K562 (cell line): ENCODE measurements at regions not wholly inside any gene's neighbourhood (a gene's known extent, or its start where the extent isn't known, plus 50 kb on each side); places are given as distances from the start of the nearest gene placed in this dataset.
A peak's percentile ranks its signal among the peaks of the same experiment; 100 is the strongest.

Source experiments
- ATAC-seq: fragments of 200-7000 bp; cut with Tn5 transposase; 3 replicates; pipeline ENCODE4 v1.9.1; 2020; ENCODE audit warnings: moderate library complexity
- BruUV-seq: library from RNA; stranded (reverse); fragments of 400-500 nt; replicated peaks from 2 replicates; lab custom pipeline; 2021; lab: Mats Ljungman, UMichigan
- CTCF ChIA-PET: fragments of 300-600 bp; formaldehyde crosslinking; extraction: SDS; loops from one replicate; lab custom pipeline; 2021; ENCODE audit warnings: low intra/inter-chr PET ratio; lab: Yijun Ruan, JAX
- POLR2A ChIA-PET: fragments of 300-600, 350-650 bp; sonication (Branson Sonifier 250); formaldehyde crosslinking; extraction: SDS; loops from one replicate; lab custom pipeline; 2021; ENCODE audit warnings: antibody characterized with exemption, inconsistent platforms; lab: Yijun Ruan, JAX
- DNase-seq, 4 experiments: peaks; one replicate each; pipeline versions ENCODE4 v3.0.0 to v3.0.0-alpha.2; 2011 to 2018; ENCODE audit warnings: low spot score in 3 of 4, mixed read lengths in 3 of 4; ENCODE audit errors: extremely low read depth in 1 of 4
- FAIRE-seq: peaks from 2 replicates; lab custom pipeline; 2011; peaks lifted over from hg19 to GRCh38; lab: Jason Lieb, UNC
- H2AFZ ChIP-seq: 2 replicates; pipeline ENCODE4 v1.6.0; 2011; ENCODE audit warnings: low read depth, low read length, control low read depth, inconsistent platforms
- H3K27ac ChIP-seq: fragments of 200-600 bp; 3 replicates; pipeline ENCODE4 v1.8.0; 2011; ENCODE audit warnings: low read depth, mild to moderate bottlenecking, control low read depth, inconsistent platforms, low read length, moderate library complexity, mixed read lengths; ENCODE audit errors: extremely low read depth
- H3K27me3 ChIP-seq, 2 experiments: fragments of 300-600 bp in 1 of 2; 2 replicates in 1 of 2; 3 replicates in 1 of 2; pipeline versions ENCODE4 v1.6.0 to v1.8.0; 2011; ENCODE audit warnings: inconsistent platforms in 2 of 2, low read length in 2 of 2, mild to moderate bottlenecking in 1 of 2, mixed read lengths in 1 of 2, moderate library complexity in 1 of 2; ENCODE audit not compliant: control insufficient read depth in 2 of 2, insufficient read depth in 2 of 2
- H3K36me3 ChIP-seq: fragments of 300-600 bp; 3 replicates; pipeline ENCODE4 v1.8.0; 2011; ENCODE audit warnings: mild to moderate bottlenecking, low read length, inconsistent platforms; ENCODE audit not compliant: control insufficient read depth, insufficient read depth
- H3K4me1 ChIP-seq, 2 experiments: fragments of 200-600 bp in 1 of 2; replicated peaks in 1 of 2; 2 replicates in 1 of 2; 3 replicates in 1 of 2; pipeline versions ENCODE4 v1.5.1 to v1.8.0; 2011; ENCODE audit warnings: inconsistent platforms in 2 of 2, low read length in 2 of 2, mild to moderate bottlenecking in 1 of 2, mixed read lengths in 1 of 2, moderate library complexity in 1 of 2; ENCODE audit not compliant: control insufficient read depth in 2 of 2, insufficient read depth in 2 of 2
- H3K4me2 ChIP-seq: 2 replicates; pipeline ENCODE4 v1.6.1; 2011; ENCODE audit warnings: low read length, control low read depth, inconsistent platforms, mixed read lengths; ENCODE audit not compliant: insufficient read depth
- H3K4me3 ChIP-seq: fragments of 200-600 bp; sonication (generic), shearing (Covaris generic); 2 replicates; pipeline ENCODE4 v1.5.1; 2016; ENCODE audit warnings: control low read depth, inconsistent platforms
- H3K79me2 ChIP-seq: fragments of 200-600 bp; 3 replicates; pipeline ENCODE4 v1.8.0; 2011; ENCODE audit warnings: low read length, inconsistent platforms; ENCODE audit not compliant: control insufficient read depth, insufficient read depth
- H3K9ac ChIP-seq, 2 experiments: 2 replicates each; pipeline versions ENCODE4 v1.6.0 to v1.6.1; 2011; ENCODE audit warnings: low read depth in 2 of 2, low read length in 2 of 2, control low read depth in 1 of 2, inconsistent platforms in 1 of 2, mild to moderate bottlenecking in 1 of 2, mixed read lengths in 1 of 2; ENCODE audit not compliant: insufficient read depth in 1 of 2
- H3K9me1 ChIP-seq: one replicate; pipeline ENCODE4 v1.6.0; 2011; ENCODE audit warnings: inconsistent platforms, mild to moderate bottlenecking, low read length, moderate library complexity; ENCODE audit not compliant: control insufficient read depth, insufficient read depth
- H3K9me3 ChIP-seq: replicated peaks from 2 replicates; pipeline ENCODE4 v1.5.1; 2011; ENCODE audit warnings: low read depth, low read length, inconsistent platforms; ENCODE audit not compliant: control insufficient read depth, insufficient read depth
- H4K20me1 ChIP-seq: replicated peaks from 2 replicates; pipeline ENCODE4 v1.6.1; 2011; ENCODE audit warnings: low read length, inconsistent platforms, mixed read lengths; ENCODE audit not compliant: control insufficient read depth, insufficient read depth
- BACH1 ChIP-seq: fragments of 200-800 bp; sonication (Bioruptor generic); IDR thresholded peaks from 2 replicates; pipeline ENCODE4 v1.6.1; 2016; ENCODE audit warnings: missing genetic modification characterization, missing compliant biosample characterization
- BCL6 ChIP-seq: fragments of 250-450 bp; sonication (Bioruptor Pico); IDR thresholded peaks from 2 replicates; pipeline ENCODE4 v1.4.0; 2020
- CBFA2T3 ChIP-seq: fragments of 450-650 bp; IDR thresholded peaks from 2 replicates; pipeline ENCODE4 v1.6.1; 2017
- CBX3 ChIP-seq, 2 experiments: IDR thresholded peaks; 1 replicate in 1 of 2; 2 replicates in 1 of 2; pipeline ENCODE4 v1.6.1; 2012; ENCODE audit warnings: inconsistent platforms in 2 of 2, low read length in 2 of 2, borderline replicate concordance in 1 of 2, control low read depth in 1 of 2
- CREB1 ChIP-seq, 2 experiments: sonication (generic) in 1 of 2; formaldehyde crosslinking in 1 of 2; IDR thresholded peaks; 2 replicates each; pipeline versions ENCODE4 v1.6.1 to v1.8.0; 2012 to 2022; ENCODE audit warnings: inconsistent platforms in 1 of 2, mild to moderate bottlenecking in 1 of 2, missing genetic modification reagents in 1 of 2, moderate library complexity in 1 of 2
- CTBP1 ChIP-seq: fragments of 450-650 bp; IDR thresholded peaks from 2 replicates; pipeline ENCODE4 v1.6.1; 2016; ENCODE audit warnings: borderline replicate concordance
- EGR1 ChIP-seq: fragments of 450-650 bp; conservative IDR thresholded peaks from 2 replicates; pipeline ENCODE4 v1.6.1; 2017; ENCODE audit warnings: mild to moderate bottlenecking
- FOXJ2 ChIP-seq: fragments of 200-800 bp; sonication (Bioruptor generic); IDR thresholded peaks from 2 replicates; pipeline ENCODE4 v1.6.1; 2016; ENCODE audit warnings: missing genetic modification characterization, missing compliant biosample characterization
- FOXK2 ChIP-seq, 2 experiments: fragments of 450-650 bp; IDR thresholded peaks in 1 of 2; conservative IDR thresholded peaks in 1 of 2; 2 replicates each; pipeline ENCODE4 v1.6.1; 2016; ENCODE audit warnings: low read depth in 2 of 2, mild to moderate bottlenecking in 1 of 2
- HDAC2 ChIP-seq: fragments of 450-650 bp; IDR thresholded peaks from 2 replicates; pipeline ENCODE4 v1.6.1; 2016; ENCODE audit warnings: mild to moderate bottlenecking
- MEIS2 ChIP-seq: fragments of 450-650 bp; IDR thresholded peaks from 2 replicates; pipeline ENCODE4 v1.6.1; 2014; ENCODE audit warnings: mild to moderate bottlenecking; ENCODE audit not compliant: partially characterized antibody
- NCOR1 ChIP-seq: fragments of 450-650 bp; IDR thresholded peaks from 2 replicates; pipeline ENCODE4 v1.6.1; 2016; ENCODE audit warnings: mild to moderate bottlenecking, moderate library complexity
- NFXL1 ChIP-seq: fragments of 450-650 bp; formaldehyde crosslinking; IDR thresholded peaks from 2 replicates; pipeline ENCODE4 v1.4.0; 2021; ENCODE audit warnings: mild to moderate bottlenecking
- POLR3G ChIP-seq: IDR thresholded peaks from 2 replicates; pipeline ENCODE4 v1.6.1; 2011; ENCODE audit not compliant: insufficient read length, insufficient replicate concordance; ENCODE audit errors: extremely low read depth
- SFPQ ChIP-seq: fragments of 200-400 bp; formaldehyde crosslinking; IDR thresholded peaks from 2 replicates; pipeline ENCODE4 v1.6.1; 2017; ENCODE audit warnings: mild to moderate bottlenecking, low read depth, low read length, moderate library complexity
- THAP7 ChIP-seq: fragments of 250-450 bp; sonication (Bioruptor Pico); IDR thresholded peaks from 2 replicates; pipeline ENCODE4 v1.5.0; 2021
- ZBTB2 ChIP-seq: fragments of 450-650 bp; IDR thresholded peaks from 2 replicates; pipeline ENCODE4 v1.6.1; 2016; ENCODE audit warnings: antibody characterized with exemption
- ZBTB8A ChIP-seq: fragments of 450-650 bp; IDR thresholded peaks from 2 replicates; pipeline ENCODE4 v1.6.1; 2018; ENCODE audit warnings: mild to moderate bottlenecking, moderate library complexity; ENCODE audit not compliant: partially characterized antibody
- ZFP36 ChIP-seq: fragments of 150-350 bp; IDR thresholded peaks from 2 replicates; pipeline ENCODE4 v1.6.1; 2018; ENCODE audit warnings: low read length, low read depth; ENCODE audit not compliant: partially characterized antibody
- ZNF23 ChIP-seq: fragments of 250-450 bp; sonication (Bioruptor Pico); IDR thresholded peaks from 2 replicates; pipeline ENCODE4 v1.4.0; 2020; ENCODE audit warnings: mild to moderate bottlenecking
- ZNF644 ChIP-seq: fragments of 200-800 bp; sonication (Bioruptor generic); IDR thresholded peaks from 2 replicates; pipeline ENCODE4 v1.6.1; 2016; ENCODE audit warnings: low read depth, missing genetic modification characterization, missing compliant biosample characterization
- ZNF79 ChIP-seq: fragments of 250-450 bp; sonication (Bioruptor Pico); IDR thresholded peaks from 2 replicates; pipeline ENCODE4 v1.4.0; 2020; ENCODE audit warnings: low read depth, mild to moderate bottlenecking, moderate library complexity
- WGBS: fragments of 100-300 bp; shearing (Covaris generic); methylation state at CpG from one replicate; pipeline ENCODE4 v1.1.6; 2016; ENCODE audit warnings: low coverage, mixed read lengths; ENCODE audit not compliant: insufficient coverage; ENCODE audit errors: missing lambda C conversion rate; 5-methylcytosine and 5-hydroxymethylcytosine counted together
- in situ Hi-C: fragments of 300-500 bp; cut with MboI; formaldehyde crosslinking; loops from 4 replicates; pipeline ENCODE4 v1.15.0; 2018; ENCODE audit warnings: inconsistent platforms, mixed read lengths
- intact Hi-C: fragments of 100-400 bp; cut with micrococcal nuclease; formaldehyde crosslinking; loops from 2 replicates; pipeline ENCODE4 v1.14.2; 2022

GRCh38 chr14:22497671-22498093, 91.3 kb downstream of the DAD1 start:
- H3K4me2 ChIP-seq, result no peak overlapping the region
- no peak overlapping the region for H3K9ac ChIP-seq
- no TSS peak for BruUV-seq
- 0% methylated on average over 5 of the region's 5 CpGs for WGBS
- H3K9me3 ChIP-seq, result no peaks in the 10 kb centered on the region
- peak in 1 of 4 experiments; percentile 8 for DNase-seq
- H2AFZ ChIP-seq, result no peak overlapping the region
- CTCF ChIA-PET, result no interaction called here
- no peaks in the 10 kb centered on the region for H4K20me1 ChIP-seq
- no peaks in the 10 kb centered on the region for H3K9me1 ChIP-seq
- H3K36me3 ChIP-seq, result no peaks in the 10 kb centered on the region
- peaks cover 11 to 36% of the 10 kb centered on the region in 2 experiments for H3K27me3 ChIP-seq
- in situ Hi-C loops, result no loop called here
- no peak for ATAC-seq
- POLR2A ChIA-PET, result interaction anchor here (0.6 to 0.7 kb wide), 2 partner anchors 9 to 17 kb away, joined by 3 read pairs; no protein-coding TSS in a partner anchor
- H3K27ac ChIP-seq, result no peak overlapping the region
- H3K79me2 ChIP-seq, result no peaks in the 10 kb centered on the region
- no peak overlapping the region for H3K4me3 ChIP-seq
- no peaks in the 10 kb centered on the region; a peak in 1 of 5 replicates for H3K4me1 ChIP-seq
- no peak for FAIRE-seq
- intact Hi-C loops, result no loop called here
- TF ChIP-seq NCOR1 (peak; percentile 32; the same call in 1 of the 2 replicates), ZNF23 (no peak), CTBP1 (peak; percentile 47; the same call in 1 of the 2 replicates), FOXK2 (conservative IDR thresholded peaks at IDR 0.05 in 1 of 2, IDR thresholded peaks at IDR 0.05 in 1 of 2; ENCODE audit: low read depth in 2 of 2) (no peak), FOXJ2 (peak; percentile 48; the same call in 1 of the 2 replicates), SFPQ (no peak), MEIS2 (peak; percentile 75), ZNF79 (no peak), HDAC2 (peak; percentile 85), THAP7 (CRISPR knock-in tag) (no peak), CBX3 (IDR thresholded peaks at IDR 0.05; ENCODE audit: borderline replicate concordance in 1 of 2, low read length in 2 of 2) (no peak), ZBTB8A (no peak), ZBTB2 (no peak), POLR3G (no peak), ZFP36 (no peak), BCL6 (CRISPR knock-in tag) (0 out of 2 replicates have a peak, but pooled peaks have one; percentile 63), ZNF644 (tag) (0 out of 2 replicates have a peak, but pooled peaks have one; percentile 43), BACH1 (tag) (no peak), CREB1 (IDR thresholded peaks at IDR 0.05) (no peak), CREB1 (CRISPR knock-in tag; IDR thresholded peaks at IDR 0.05) (no peak), EGR1 (no peak), CBFA2T3 (peak; percentile 71), NFXL1 (no peak)
